GM23338 (cell line): ENCODE measurements at regions not wholly inside any gene's neighbourhood (a gene's known extent, or its start where the extent isn't known, plus 50 kb on each side); places are given as distances from the start of the nearest gene placed in this dataset.

ENCODE experiments used
- ATAC-seq: fragments of 200-7000 bp; cut with Tn5 transposase; 3 replicates; pipeline ENCODE4 v1.9.1; 2020
- DNase-seq: peaks from one replicate; pipeline ENCODE4 v3.0.0-alpha.2; 2015; ENCODE audit warnings: low spot score
- H2AFZ ChIP-seq: fragments of 200-600 bp; sonication (generic); 2 replicates; pipeline ENCODE4 v1.8.0; 2016; ENCODE audit warnings: antibody characterized with exemption, mild to moderate bottlenecking, moderate library complexity
- H3F3A ChIP-seq: fragments of 200-600 bp; sonication (generic); replicated peaks from 2 replicates; pipeline ENCODE4 v1.8.0; 2017; ENCODE audit warnings: antibody characterized with exemption, mixed run types, low read depth
- H3K27ac ChIP-seq: fragments of 200-600 bp; sonication (generic); 2 replicates; pipeline ENCODE4 v1.6.1; 2016; ENCODE audit warnings: low read depth
- H3K27me3 ChIP-seq: fragments of 200-600 bp; sonication (generic); 2 replicates; pipeline ENCODE4 v1.8.0; 2016; ENCODE audit warnings: mild to moderate bottlenecking, mixed run types, moderate library complexity; ENCODE audit not compliant: insufficient read depth
- H3K36me3 ChIP-seq: fragments of 200-600 bp; sonication (generic); 2 replicates; pipeline ENCODE4 v1.8.0; 2016; ENCODE audit warnings: mild to moderate bottlenecking; ENCODE audit not compliant: insufficient read depth
- H3K4me1 ChIP-seq: fragments of 200-600 bp; sonication (generic); 2 replicates; pipeline ENCODE4 v1.8.0; 2016; ENCODE audit warnings: mild to moderate bottlenecking, moderate library complexity; ENCODE audit not compliant: insufficient read depth
- H3K4me2 ChIP-seq: fragments of 200-600 bp; sonication (generic); 2 replicates; pipeline ENCODE4 v1.7.1; 2017; ENCODE audit warnings: mixed run types
- H3K4me3 ChIP-seq: fragments of 200-600 bp; sonication (generic); 2 replicates; pipeline ENCODE4 v1.6.1; 2016; ENCODE audit warnings: mixed run types
- H3K79me2 ChIP-seq: fragments of 200-600 bp; sonication (generic); replicated peaks from 2 replicates; pipeline ENCODE4 v1.8.0; 2017; ENCODE audit warnings: mild to moderate bottlenecking; ENCODE audit not compliant: insufficient read depth
- H3K9me2 ChIP-seq: fragments of 200-600 bp; sonication (generic); 2 replicates; pipeline ENCODE4 v1.8.0; 2017; ENCODE audit not compliant: insufficient read depth
- H4K20me1 ChIP-seq: fragments of 200-600 bp; sonication (generic); replicated peaks from 2 replicates; pipeline ENCODE4 v1.8.0; 2017; ENCODE audit warnings: mild to moderate bottlenecking; ENCODE audit not compliant: insufficient read depth
- H3K27ac Mint-ChIP-seq: 2 replicates; pipeline ENCODE4 v1.8.0; 2020; ENCODE audit warnings: inconsistent platforms, mild to moderate bottlenecking, moderate library complexity, mixed read lengths
- H3K27me3 Mint-ChIP-seq: 3 replicates; pipeline ENCODE4 v1.8.0; 2022; ENCODE audit warnings: low read depth, mild to moderate bottlenecking, moderate library complexity, mixed read lengths, inconsistent platforms; ENCODE audit not compliant: insufficient read depth, poor library complexity
- H3K36me3 Mint-ChIP-seq: 3 replicates; pipeline ENCODE4 v1.8.0; 2021; ENCODE audit warnings: low read depth, mild to moderate bottlenecking, inconsistent platforms, moderate library complexity, mixed read lengths
- H3K4me1 Mint-ChIP-seq: 3 replicates; pipeline ENCODE4 v1.8.0; 2020; ENCODE audit warnings: mild to moderate bottlenecking, inconsistent platforms, mixed read lengths
- H3K4me3 Mint-ChIP-seq: 3 replicates; pipeline ENCODE4 v1.8.0; 2021; ENCODE audit warnings: moderate library complexity, mild to moderate bottlenecking, inconsistent platforms, mixed read lengths
- H3K9me3 Mint-ChIP-seq: 3 replicates; pipeline ENCODE4 v1.8.0; 2020; ENCODE audit warnings: moderate library complexity, mild to moderate bottlenecking, inconsistent platforms, mixed read lengths
- CREB1 ChIP-seq: fragments of 250-450 bp; sonication (Bioruptor Pico); IDR thresholded peaks from 2 replicates; pipeline ENCODE4 v1.5.0; 2020; ENCODE audit warnings: low read depth, mild to moderate bottlenecking, moderate library complexity
- CTCF ChIP-seq, 2 experiments: fragments of 200-600 bp in 1 of 2; sonication (generic) in 1 of 2; conservative IDR thresholded peaks; 2 replicates each; pipeline versions ENCODE4 v1.5.1 to v1.6.1; 2016 to 2017; ENCODE audit warnings: antibody characterized with exemption in 2 of 2, low read depth in 2 of 2, mild to moderate bottlenecking in 2 of 2, moderate library complexity in 1 of 2
- ETS1 ChIP-seq: IDR thresholded peaks from 2 replicates; pipeline ENCODE4 v1.6.1; 2016; ENCODE audit warnings: antibody characterized with exemption
- EZH2 ChIP-seq: fragments of 200-600 bp; sonication (generic); IDR thresholded peaks from one replicate; pipeline ENCODE4 v1.8.0; 2017; ENCODE audit warnings: antibody characterized with exemption, mild to moderate bottlenecking, low read depth; ENCODE audit not compliant: unreplicated experiment
- EZH2phosphoT487 ChIP-seq: fragments of 200-600 bp; sonication (generic); IDR thresholded peaks from one replicate; pipeline ENCODE4 v1.8.1; 2018; ENCODE audit warnings: antibody characterized with exemption; ENCODE audit not compliant: unreplicated experiment
- JUNB ChIP-seq: IDR thresholded peaks from one replicate; pipeline ENCODE4 v1.6.1; 2016; ENCODE audit warnings: antibody characterized with exemption; ENCODE audit not compliant: unreplicated experiment
- NANOG ChIP-seq: IDR thresholded peaks from 2 replicates; pipeline ENCODE4 v1.6.1; 2016; ENCODE audit warnings: antibody characterized with exemption, borderline replicate concordance
- POLR2AphosphoS5 ChIP-seq: IDR thresholded peaks from 2 replicates; pipeline ENCODE4 v1.6.1; 2016; ENCODE audit warnings: antibody characterized with exemption, low read depth
- STAT1 ChIP-seq: IDR thresholded peaks from one replicate; pipeline ENCODE4 v1.6.1; 2016; ENCODE audit warnings: antibody characterized with exemption; ENCODE audit not compliant: unreplicated experiment
- ZNF114 ChIP-seq: fragments of 250-450 bp; sonication (Bioruptor Pico); IDR thresholded peaks from 2 replicates; pipeline ENCODE4 v1.5.0; 2020; ENCODE audit warnings: mild to moderate bottlenecking, moderate library complexity
- ZNF331 ChIP-seq: fragments of 250-450 bp; sonication (Bioruptor Pico); IDR thresholded peaks from 2 replicates; pipeline ENCODE4 v1.5.0; 2020; ENCODE audit warnings: low read depth, mild to moderate bottlenecking, moderate library complexity
- ZNF462 ChIP-seq: fragments of 250-450 bp; sonication (Bioruptor Pico); IDR thresholded peaks from 2 replicates; pipeline ENCODE4 v1.5.0; 2020; ENCODE audit warnings: mild to moderate bottlenecking, moderate library complexity
- TF ChIP-seq, protein P1 (sequence below): IDR thresholded peaks from one replicate; pipeline ENCODE4 v1.6.1; 2018; ENCODE audit warnings: antibody characterized with exemption; ENCODE audit not compliant: unreplicated experiment

DNA sequence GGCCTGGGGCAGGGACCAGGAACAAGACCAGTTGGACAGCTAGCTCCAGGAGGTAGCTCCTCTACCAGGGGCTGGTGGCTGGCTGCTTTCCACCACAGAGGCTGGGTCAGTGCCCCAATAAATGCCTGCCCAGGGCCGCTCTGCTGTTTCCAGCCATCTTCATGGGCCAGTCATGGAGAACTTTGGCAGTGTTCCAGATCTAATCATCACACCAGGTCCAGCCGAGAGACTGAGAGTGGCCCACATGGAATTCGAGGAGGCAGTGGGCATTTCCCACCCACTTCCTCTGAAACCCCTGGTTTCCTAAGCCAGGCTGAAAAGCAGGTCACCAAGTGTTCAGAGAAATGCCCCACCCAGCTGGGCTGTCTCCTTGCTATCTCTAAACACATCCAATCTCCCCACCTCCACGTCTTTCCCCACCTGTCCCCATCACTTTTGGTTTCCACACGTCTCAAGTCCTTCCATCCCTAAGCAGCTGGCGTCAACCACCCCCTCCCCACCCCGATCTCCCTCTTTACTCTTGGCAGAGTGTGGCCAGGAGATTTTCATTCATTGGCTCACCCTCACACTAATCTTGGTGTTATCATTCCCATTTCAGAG is 190.0 kb upstream of the LINGO1 start:
- DNase-seq (no peak), ATAC-seq (no peak)
- Mint-ChIP-seq H3K36me3 (no peaks in the 10 kb centered on the region), H3K27me3 (peaks cover 34% of the 10 kb centered on the region), H3K4me3 (no peak overlapping the region), H3K4me1 (peaks cover 13% of the 10 kb centered on the region), H3K27ac (no peak overlapping the region), H3K9me3 (no peaks in the 10 kb centered on the region; the same call in 2 of the 3 replicates)
- H3K4me3 ChIP-seq, result no peak overlapping the region
- no peaks in the 10 kb centered on the region for H3K36me3 ChIP-seq
- H3K27me3 ChIP-seq, result peaks cover 33% of the 10 kb centered on the region
- H3K27ac ChIP-seq, result no peak overlapping the region
- TF ChIP-seq POLR2AphosphoS5 (no peak), ZNF462 (CRISPR knock-in tag) (no peak), ETS1 (no peak), EZH2phosphoT487 (no peak), CREB1 (no peak), ZNF114 (CRISPR knock-in tag) (no peak), EZH2 (no peak), STAT1 (no peak), NANOG (no peak), CTCF (conservative IDR thresholded peaks at IDR 0.05; ENCODE audit: low read depth in 2 of 2) (no peak), ZNF331 (CRISPR knock-in tag) (no peak), JUNB (no peak)
- TF ChIP-seq, protein P1, sequence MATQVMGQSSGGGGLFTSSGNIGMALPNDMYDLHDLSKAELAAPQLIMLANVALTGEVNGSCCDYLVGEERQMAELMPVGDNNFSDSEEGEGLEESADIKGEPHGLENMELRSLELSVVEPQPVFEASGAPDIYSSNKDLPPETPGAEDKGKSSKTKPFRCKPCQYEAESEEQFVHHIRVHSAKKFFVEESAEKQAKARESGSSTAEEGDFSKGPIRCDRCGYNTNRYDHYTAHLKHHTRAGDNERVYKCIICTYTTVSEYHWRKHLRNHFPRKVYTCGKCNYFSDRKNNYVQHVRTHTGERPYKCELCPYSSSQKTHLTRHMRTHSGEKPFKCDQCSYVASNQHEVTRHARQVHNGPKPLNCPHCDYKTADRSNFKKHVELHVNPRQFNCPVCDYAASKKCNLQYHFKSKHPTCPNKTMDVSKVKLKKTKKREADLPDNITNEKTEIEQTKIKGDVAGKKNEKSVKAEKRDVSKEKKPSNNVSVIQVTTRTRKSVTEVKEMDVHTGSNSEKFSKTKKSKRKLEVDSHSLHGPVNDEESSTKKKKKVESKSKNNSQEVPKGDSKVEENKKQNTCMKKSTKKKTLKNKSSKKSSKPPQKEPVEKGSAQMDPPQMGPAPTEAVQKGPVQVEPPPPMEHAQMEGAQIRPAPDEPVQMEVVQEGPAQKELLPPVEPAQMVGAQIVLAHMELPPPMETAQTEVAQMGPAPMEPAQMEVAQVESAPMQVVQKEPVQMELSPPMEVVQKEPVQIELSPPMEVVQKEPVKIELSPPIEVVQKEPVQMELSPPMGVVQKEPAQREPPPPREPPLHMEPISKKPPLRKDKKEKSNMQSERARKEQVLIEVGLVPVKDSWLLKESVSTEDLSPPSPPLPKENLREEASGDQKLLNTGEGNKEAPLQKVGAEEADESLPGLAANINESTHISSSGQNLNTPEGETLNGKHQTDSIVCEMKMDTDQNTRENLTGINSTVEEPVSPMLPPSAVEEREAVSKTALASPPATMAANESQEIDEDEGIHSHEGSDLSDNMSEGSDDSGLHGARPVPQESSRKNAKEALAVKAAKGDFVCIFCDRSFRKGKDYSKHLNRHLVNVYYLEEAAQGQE, result no peak
- H4K20me1 ChIP-seq, result no peaks in the 10 kb centered on the region; the same call in 1 of the 2 replicates
- no peak overlapping the region for H3K4me2 ChIP-seq
- no peaks in the 10 kb centered on the region for H3K79me2 ChIP-seq
- H3K4me1 ChIP-seq, result peaks cover 3% of the 10 kb centered on the region
- H3F3A ChIP-seq, result no peaks in the 10 kb centered on the region
- no peaks in the 10 kb centered on the region for H3K9me2 ChIP-seq
- no peak overlapping the region for H2AFZ ChIP-seq
